ENCODE measurements at regions not wholly inside any gene's neighbourhood (a gene's known extent, or its start where the extent isn't known, plus 50 kb on each side); places are given as distances from the start of the nearest gene placed in this dataset.

- H3K27ac ChIP-seq: no peak overlapping the region
- DNase-seq: no peak
- H3K36me3 ChIP-seq: no peaks in the 10 kb centered on the region
- no peaks in the 10 kb centered on the region for H3K9me3 ChIP-seq
- no peak overlapping the region for H3K4me3 ChIP-seq
- intact Hi-C loops (cut with DNase I): no loop called here
- no peak overlapping the region for H3K9ac ChIP-seq (ENCODE audit: low read depth in 2 of 2, low read length in 2 of 2)
- H3K27me3 ChIP-seq: no peaks in the 10 kb centered on the region
- TF ChIP-seq, protein P1, sequence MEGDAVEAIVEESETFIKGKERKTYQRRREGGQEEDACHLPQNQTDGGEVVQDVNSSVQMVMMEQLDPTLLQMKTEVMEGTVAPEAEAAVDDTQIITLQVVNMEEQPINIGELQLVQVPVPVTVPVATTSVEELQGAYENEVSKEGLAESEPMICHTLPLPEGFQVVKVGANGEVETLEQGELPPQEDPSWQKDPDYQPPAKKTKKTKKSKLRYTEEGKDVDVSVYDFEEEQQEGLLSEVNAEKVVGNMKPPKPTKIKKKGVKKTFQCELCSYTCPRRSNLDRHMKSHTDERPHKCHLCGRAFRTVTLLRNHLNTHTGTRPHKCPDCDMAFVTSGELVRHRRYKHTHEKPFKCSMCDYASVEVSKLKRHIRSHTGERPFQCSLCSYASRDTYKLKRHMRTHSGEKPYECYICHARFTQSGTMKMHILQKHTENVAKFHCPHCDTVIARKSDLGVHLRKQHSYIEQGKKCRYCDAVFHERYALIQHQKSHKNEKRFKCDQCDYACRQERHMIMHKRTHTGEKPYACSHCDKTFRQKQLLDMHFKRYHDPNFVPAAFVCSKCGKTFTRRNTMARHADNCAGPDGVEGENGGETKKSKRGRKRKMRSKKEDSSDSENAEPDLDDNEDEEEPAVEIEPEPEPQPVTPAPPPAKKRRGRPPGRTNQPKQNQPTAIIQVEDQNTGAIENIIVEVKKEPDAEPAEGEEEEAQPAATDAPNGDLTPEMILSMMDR (IDR thresholded peaks at IDR 0.05): no peak
- no peaks in the 10 kb centered on the region for H3K4me1 ChIP-seq
Observed at GRCh38 chr1:190754666-190755065, 277.0 kb upstream of the BRINP3 start.

GRCh38 chr1:190759807-190760206 lies 282.1 kb upstream of the BRINP3 start:
- no peak overlapping the region for H3K9ac ChIP-seq (ENCODE audit: low read depth in 2 of 2, low read length in 2 of 2)
- no peaks in the 10 kb centered on the region for H3K9me3 ChIP-seq
- DNase-seq: no peak
- no peaks in the 10 kb centered on the region for H3K4me1 ChIP-seq
- no peaks in the 10 kb centered on the region for H3K27me3 ChIP-seq
- no peaks in the 10 kb centered on the region for H3K36me3 ChIP-seq
- TF ChIP-seq, protein P1 (IDR thresholded peaks at IDR 0.05): no peak
- intact Hi-C loops (cut with DNase I): no loop called here
- H3K27ac ChIP-seq: no peak overlapping the region
- no peak overlapping the region for H3K4me3 ChIP-seq

DNA sequence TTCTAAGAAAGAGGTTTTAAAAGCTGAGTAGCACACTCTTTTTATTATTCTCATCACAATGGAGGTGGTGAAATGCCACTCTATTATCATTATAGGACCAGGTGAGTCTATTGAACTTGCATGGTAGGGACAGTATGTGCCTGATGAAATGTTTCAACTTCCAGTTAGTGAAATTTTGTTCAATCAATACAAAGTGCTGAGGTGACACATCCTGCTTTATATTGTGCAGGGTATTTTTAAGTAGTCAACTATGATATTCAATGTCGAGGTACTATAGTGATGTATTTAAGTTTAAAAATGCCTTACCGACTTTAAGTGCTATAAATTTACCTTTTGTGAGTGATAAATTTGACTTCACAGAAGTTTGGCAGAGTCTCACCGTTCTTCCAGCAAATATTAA lies 284.7 kb upstream of the BRINP3 start:
- TF ChIP-seq, protein P1 (IDR thresholded peaks at IDR 0.05): no peak
- intact Hi-C loops (cut with DNase I): no loop called here
- H3K36me3 ChIP-seq: no peaks in the 10 kb centered on the region
- H3K27ac ChIP-seq: no peak overlapping the region
- H3K9me3 ChIP-seq: no peaks in the 10 kb centered on the region
- no peak overlapping the region for H3K9ac ChIP-seq (ENCODE audit: low read depth in 2 of 2, low read length in 2 of 2)
- no peaks in the 10 kb centered on the region for H3K27me3 ChIP-seq
- no peak for DNase-seq
- no peaks in the 10 kb centered on the region for H3K4me1 ChIP-seq
- no peak overlapping the region for H3K4me3 ChIP-seq

GRCh38 chr1:190792873-190793272 lies 315.2 kb upstream of the BRINP3 start:
- TF ChIP-seq, protein P1 (IDR thresholded peaks at IDR 0.05): no peak
- no peaks in the 10 kb centered on the region for H3K9me3 ChIP-seq
- H3K27me3 ChIP-seq: no peaks in the 10 kb centered on the region
- no peaks in the 10 kb centered on the region for H3K36me3 ChIP-seq
- H3K27ac ChIP-seq: no peak overlapping the region
- H3K4me1 ChIP-seq: no peaks in the 10 kb centered on the region
- DNase-seq: no peak
- H3K9ac ChIP-seq (ENCODE audit: low read depth in 2 of 2, low read length in 2 of 2): no peak overlapping the region
- H3K4me3 ChIP-seq: no peak overlapping the region
- intact Hi-C loops (cut with DNase I): no loop called here

DNA sequence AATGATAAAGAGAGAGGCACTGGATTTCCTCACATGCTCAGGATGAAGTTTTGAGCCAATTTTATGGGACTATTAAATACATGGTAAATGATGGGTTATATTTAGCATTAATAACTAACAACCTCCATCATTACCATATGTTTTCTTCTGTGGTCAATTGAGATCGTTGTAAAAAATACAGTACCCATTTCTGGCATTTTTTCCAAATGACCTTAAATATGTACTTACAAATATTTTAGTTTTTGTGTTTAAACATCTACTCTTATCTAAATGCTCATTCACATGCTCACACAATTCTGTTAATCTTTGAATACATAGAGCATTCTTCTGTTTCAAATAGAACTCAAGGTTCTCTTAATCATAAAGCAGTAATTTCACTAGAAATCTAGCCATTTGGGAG lies 330.0 kb upstream of the BRINP3 start:
- H3K9ac ChIP-seq (ENCODE audit: low read depth in 2 of 2, low read length in 2 of 2): no peak overlapping the region
- intact Hi-C loops (cut with DNase I): no loop called here
- no peak overlapping the region for H3K4me3 ChIP-seq
- H3K27me3 ChIP-seq: no peaks in the 10 kb centered on the region
- H3K4me1 ChIP-seq: no peaks in the 10 kb centered on the region
- no peak for DNase-seq
- no peak overlapping the region for H3K27ac ChIP-seq
- H3K36me3 ChIP-seq: no peaks in the 10 kb centered on the region
- TF ChIP-seq, protein P1 (IDR thresholded peaks at IDR 0.05): no peak
- H3K9me3 ChIP-seq: no peaks in the 10 kb centered on the region

GRCh38 chr1:190808035-190808434 lies 330.4 kb upstream of the BRINP3 start:
- intact Hi-C loops (cut with DNase I): no loop called here
- no peaks in the 10 kb centered on the region for H3K27me3 ChIP-seq
- H3K9me3 ChIP-seq: no peaks in the 10 kb centered on the region
- H3K27ac ChIP-seq: no peak overlapping the region
- H3K9ac ChIP-seq (ENCODE audit: low read depth in 2 of 2, low read length in 2 of 2): no peak overlapping the region
- DNase-seq: no peak
- no peaks in the 10 kb centered on the region for H3K36me3 ChIP-seq
- no peak overlapping the region for H3K4me3 ChIP-seq
- TF ChIP-seq, protein P1 (IDR thresholded peaks at IDR 0.05): no peak
- no peaks in the 10 kb centered on the region for H3K4me1 ChIP-seq

Measured in colonic mucosa (tissue), 4 donors.